Endodermal cell (in vitro differentiated cells): ENCODE measurements at regions not wholly inside any gene's neighbourhood (a gene's known extent, or its start where the extent isn't known, plus 50 kb on each side); places are given as distances from the start of the nearest gene placed in this dataset.

ENCODE experiments used
- DNase-seq: peaks from one replicate; pipeline ENCODE4 v3.0.0-alpha.2; 2017
- H3K27ac ChIP-seq: 2 replicates; pipeline ENCODE4 v1.5.1; 2013; ENCODE audit warnings: mild to moderate bottlenecking, low read depth, low read length, moderate library complexity
- H3K27me3 ChIP-seq: 2 replicates; pipeline ENCODE4 v1.6.1; 2013; ENCODE audit warnings: mild to moderate bottlenecking, low read length, moderate library complexity; ENCODE audit not compliant: insufficient read depth, control insufficient read depth, poor library complexity, severe bottlenecking
- H3K36me3 ChIP-seq: 2 replicates; pipeline ENCODE4 v1.7.0; 2013; ENCODE audit warnings: mild to moderate bottlenecking, low read length, moderate library complexity; ENCODE audit not compliant: control insufficient read depth, insufficient read depth
- H3K4me1 ChIP-seq: one replicate; pipeline ENCODE4 v1.7.0; 2013; ENCODE audit warnings: low read length; ENCODE audit not compliant: control insufficient read depth, insufficient read depth
- H3K4me3 ChIP-seq: 2 replicates; pipeline ENCODE4 v1.5.1; 2013; ENCODE audit warnings: mild to moderate bottlenecking, low read length, moderate library complexity
- H3K9ac ChIP-seq: 2 replicates; pipeline ENCODE4 v1.6.1; 2013; ENCODE audit warnings: mild to moderate bottlenecking, low read length, moderate library complexity; ENCODE audit not compliant: poor library complexity, severe bottlenecking; ENCODE audit errors: extremely low read depth
- H3K9me3 ChIP-seq: 2 replicates; pipeline ENCODE4 v1.6.1; 2013; ENCODE audit warnings: mild to moderate bottlenecking, low read length, moderate library complexity; ENCODE audit not compliant: control insufficient read depth
- H3K27ac Mint-ChIP-seq: 2 replicates; pipeline ENCODE4 v1.8.0; 2020; ENCODE audit warnings: mixed read lengths
- H3K27me3 Mint-ChIP-seq: 2 replicates; pipeline ENCODE4 v1.8.0; 2021; ENCODE audit warnings: mild to moderate bottlenecking, mixed read lengths; ENCODE audit not compliant: insufficient read depth
- H3K36me3 Mint-ChIP-seq: 2 replicates; pipeline ENCODE4 v1.8.0; 2020; ENCODE audit warnings: low read depth, mixed read lengths
- H3K4me1 Mint-ChIP-seq: 2 replicates; pipeline ENCODE4 v1.8.0; 2020; ENCODE audit warnings: mixed read lengths
- H3K4me3 Mint-ChIP-seq: 2 replicates; pipeline ENCODE4 v1.8.0; 2020; ENCODE audit warnings: mild to moderate bottlenecking, moderate library complexity, mixed read lengths
- H3K9me3 Mint-ChIP-seq: 2 replicates; pipeline ENCODE4 v1.8.0; 2020; ENCODE audit warnings: mild to moderate bottlenecking, mixed read lengths
- WGBS, 2 experiments: methylation state at CpG; one replicate each; pipeline versions ENCODE4 v1.1.5 to v1.1.7; 2013; ENCODE audit warnings: missing lambda C conversion rate in 2 of 2, mixed read lengths in 1 of 2; ENCODE audit not compliant: insufficient coverage in 1 of 2, insufficient read length in 1 of 2; 5-methylcytosine and 5-hydroxymethylcytosine counted together
- TF ChIP-seq, protein P1 (sequence below): fragments of 200-600 bp; sonication (generic); conservative IDR thresholded peaks from 2 replicates; pipeline ENCODE4 v1.5.0; 2021; ENCODE audit warnings: antibody characterized with exemption, mild to moderate bottlenecking

DNA sequence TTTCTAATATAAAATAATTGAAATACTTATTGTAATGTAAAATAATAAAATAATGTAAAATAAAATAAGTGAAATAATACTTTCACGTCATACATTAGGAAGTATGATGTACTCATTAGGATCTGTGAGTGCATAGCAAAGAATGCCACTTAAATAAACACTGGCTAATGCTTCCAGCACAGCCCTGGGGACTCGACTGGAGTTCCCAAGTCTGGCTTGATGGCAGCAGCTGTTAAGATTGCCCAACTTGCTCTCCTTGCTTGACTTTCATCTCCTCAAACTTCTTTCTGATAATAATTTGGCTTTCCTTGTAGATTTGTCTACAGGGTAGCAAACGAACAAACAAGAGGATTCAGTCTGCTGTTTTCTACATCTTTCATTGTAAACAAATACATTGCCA is 191.9 kb downstream of the COG6 start:
- TF ChIP-seq, protein P1, sequence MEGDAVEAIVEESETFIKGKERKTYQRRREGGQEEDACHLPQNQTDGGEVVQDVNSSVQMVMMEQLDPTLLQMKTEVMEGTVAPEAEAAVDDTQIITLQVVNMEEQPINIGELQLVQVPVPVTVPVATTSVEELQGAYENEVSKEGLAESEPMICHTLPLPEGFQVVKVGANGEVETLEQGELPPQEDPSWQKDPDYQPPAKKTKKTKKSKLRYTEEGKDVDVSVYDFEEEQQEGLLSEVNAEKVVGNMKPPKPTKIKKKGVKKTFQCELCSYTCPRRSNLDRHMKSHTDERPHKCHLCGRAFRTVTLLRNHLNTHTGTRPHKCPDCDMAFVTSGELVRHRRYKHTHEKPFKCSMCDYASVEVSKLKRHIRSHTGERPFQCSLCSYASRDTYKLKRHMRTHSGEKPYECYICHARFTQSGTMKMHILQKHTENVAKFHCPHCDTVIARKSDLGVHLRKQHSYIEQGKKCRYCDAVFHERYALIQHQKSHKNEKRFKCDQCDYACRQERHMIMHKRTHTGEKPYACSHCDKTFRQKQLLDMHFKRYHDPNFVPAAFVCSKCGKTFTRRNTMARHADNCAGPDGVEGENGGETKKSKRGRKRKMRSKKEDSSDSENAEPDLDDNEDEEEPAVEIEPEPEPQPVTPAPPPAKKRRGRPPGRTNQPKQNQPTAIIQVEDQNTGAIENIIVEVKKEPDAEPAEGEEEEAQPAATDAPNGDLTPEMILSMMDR = no peak
- H3K27ac Mint-ChIP-seq = no peak overlapping the region
- Histone ChIP-seq H3K36me3 (no peaks in the 10 kb centered on the region), H3K9me3 (no peaks in the 10 kb centered on the region), H3K4me3 (no peak overlapping the region), H3K27me3 (no peaks in the 10 kb centered on the region), H3K4me1 (no peaks in the 10 kb centered on the region), H3K9ac (no peak overlapping the region), H3K27ac (no peak overlapping the region)
- H3K4me3 Mint-ChIP-seq = no peak overlapping the region
- H3K27me3 Mint-ChIP-seq = no peaks in the 10 kb centered on the region
- H3K36me3 Mint-ChIP-seq = no peaks in the 10 kb centered on the region
- DNase-seq = no peak
- no peaks in the 10 kb centered on the region for H3K4me1 Mint-ChIP-seq
- H3K9me3 Mint-ChIP-seq = peaks cover 11% of the 10 kb centered on the region
- WGBS, 2 experiments = 93 to 100% methylated on average over 1 to 3 of the region's 3 CpGs

DNA sequence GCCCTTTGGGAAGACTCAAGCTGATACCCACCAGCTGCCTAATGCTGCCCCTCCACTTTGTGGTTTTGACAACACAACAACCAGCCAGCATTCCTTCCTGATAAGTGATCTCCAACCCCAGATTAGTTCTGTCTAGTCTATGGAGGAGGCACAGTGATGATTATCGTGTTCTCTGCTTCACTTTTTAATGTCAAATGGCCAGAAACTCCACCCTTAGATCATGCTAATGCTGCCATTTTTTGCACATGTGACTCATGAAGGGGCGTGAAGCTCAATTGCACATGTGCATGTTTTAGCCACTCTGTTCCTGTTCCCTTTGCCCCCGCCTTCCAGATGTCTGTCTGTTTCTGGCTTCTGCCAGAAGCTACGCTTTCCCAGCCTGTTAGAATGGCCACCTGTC is 199.8 kb downstream of the COG6 start:
- Histone ChIP-seq H3K9ac (no peak overlapping the region), H3K27me3 (no peaks in the 10 kb centered on the region), H3K27ac (no peak overlapping the region), H3K4me3 (no peak overlapping the region), H3K36me3 (no peaks in the 10 kb centered on the region), H3K4me1 (no peaks in the 10 kb centered on the region), H3K9me3 (peaks cover 5% of the 10 kb centered on the region)
- Mint-ChIP-seq H3K4me3 (no peak overlapping the region), H3K9me3 (peaks cover 29% of the 10 kb centered on the region), H3K36me3 (no peaks in the 10 kb centered on the region), H3K4me1 (no peaks in the 10 kb centered on the region), H3K27ac (no peak overlapping the region), H3K27me3 (no peaks in the 10 kb centered on the region)
- 91 to 92% methylated on average over 4 of the region's 4 CpGs for WGBS, 2 experiments
- TF ChIP-seq, protein P1 = no peak
- no peak for DNase-seq

DNA sequence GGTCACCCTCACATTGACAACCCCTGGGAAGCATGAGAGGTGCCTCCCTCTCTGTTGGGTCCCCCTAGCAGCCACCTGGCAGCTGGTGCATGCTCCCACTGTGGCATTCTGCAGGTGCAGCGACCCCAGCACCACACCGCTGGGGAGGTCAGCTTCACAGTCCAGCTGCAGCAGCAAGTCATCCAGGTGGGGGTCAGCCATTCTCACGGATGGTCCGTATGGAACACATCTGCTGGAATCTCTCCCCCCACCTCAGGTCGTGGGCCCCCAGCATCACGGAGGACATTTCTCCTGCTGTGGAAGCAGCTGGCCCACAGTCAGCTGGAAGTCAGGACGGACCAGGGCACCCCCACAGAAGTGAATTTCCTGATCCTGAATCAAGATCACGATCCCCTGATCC is 201.3 kb downstream of the COG6 start:
- no peak overlapping the region for H3K9ac ChIP-seq
- 92% methylated on average over 2 to 8 of the region's 8 CpGs for WGBS, 2 experiments

More for the DNA sequence above, 201.3 kb downstream of the COG6 start:
- Histone ChIP-seq H3K36me3 (no peaks in the 10 kb centered on the region), H3K9me3 (peaks cover 5% of the 10 kb centered on the region), H3K27ac (no peak overlapping the region), H3K4me1 (no peaks in the 10 kb centered on the region), H3K27me3 (no peaks in the 10 kb centered on the region), H3K4me3 (no peak overlapping the region)
- peaks cover 24% of the 10 kb centered on the region for H3K9me3 Mint-ChIP-seq
- TF ChIP-seq, protein P1 = no peak
- no peaks in the 10 kb centered on the region for H3K36me3 Mint-ChIP-seq
- H3K27ac Mint-ChIP-seq = no peak overlapping the region
- H3K4me3 Mint-ChIP-seq = no peak overlapping the region
- DNase-seq = no peak
- peaks cover 2% of the 10 kb centered on the region for H3K27me3 Mint-ChIP-seq
- H3K4me1 Mint-ChIP-seq = no peaks in the 10 kb centered on the region
